Sigmoid colon (tissue), 6 donors: ENCODE measurements at regions not wholly inside any gene's neighbourhood (a gene's known extent, or its start where the extent isn't known, plus 50 kb on each side); places are given as distances from the start of the nearest gene placed in this dataset.

Experiments
- DNase-seq: peaks from one replicate; pipeline ENCODE4 v3.0.0-alpha.2; 2019
- H3K27ac ChIP-seq, 4 donors: fragments of 200-600 bp; sonication (generic); one replicate each; pipeline ENCODE4 v1.5.1; 2016 to 2019; ENCODE audit warnings: mild to moderate bottlenecking in 1 of 4
- H3K27me3 ChIP-seq, 3 donors: fragments of 200-600 bp; sonication (generic); one replicate each; pipeline ENCODE4 v1.5.1; 2019; ENCODE audit warnings: mild to moderate bottlenecking in 1 of 3
- H3K36me3 ChIP-seq, 4 donors: fragments of 200-600 bp; sonication (generic); one replicate each; pipeline ENCODE4 v1.5.1; 2016 to 2019
- H3K4me1 ChIP-seq, 4 donors: fragments of 200-600 bp; sonication (generic); one replicate each; pipeline ENCODE4 v1.5.1; 2017 to 2019
- H3K4me3 ChIP-seq, 4 donors: fragments of 200-600 bp; sonication (generic); one replicate each; pipeline ENCODE4 v1.5.1; 2017 to 2019; ENCODE audit warnings: mild to moderate bottlenecking in 2 of 4, moderate library complexity in 1 of 4
- H3K9me3 ChIP-seq, 4 donors: fragments of 200-600 bp in 3 of 4; sonication (generic) in 3 of 4; one replicate each; pipeline versions ENCODE4 v1.5.1 to v1.6.1; 2013 to 2019
- EP300 ChIP-seq, 4 donors: sonication (generic); formaldehyde crosslinking; IDR thresholded peaks; one replicate each; pipeline ENCODE4 v1.6.1; 2017; ENCODE audit warnings: antibody characterized with exemption in 4 of 4
- POLR2A ChIP-seq, 2 donors: fragments of 450-650 bp; IDR thresholded peaks; one replicate each; pipeline ENCODE4 v1.6.1; 2016; ENCODE audit warnings: antibody characterized with exemption in 2 of 2, mild to moderate bottlenecking in 2 of 2, moderate library complexity in 2 of 2
- POLR2AphosphoS5 ChIP-seq, 4 donors: sonication (generic); formaldehyde crosslinking; IDR thresholded peaks; one replicate each; pipeline ENCODE4 v1.6.1; 2017; ENCODE audit warnings: antibody characterized with exemption in 4 of 4
- WGBS, 2 donors: extraction: QIAGEN DNeasy Blood & Tissue Kit; methylation state at CpG; one replicate each; pipeline ENCODE4 v1.1.7; 2013; 5-methylcytosine and 5-hydroxymethylcytosine counted together
- intact Hi-C: fragments of 100-400 bp; cut with DNase I; formaldehyde crosslinking; loops from one replicate; pipeline ENCODE4 v1.15.1; 2023
- TF ChIP-seq, protein P1 (sequence below), 4 experiments: fragments of 450-650 bp in 3 of 4; fragments of 200-600 bp in 1 of 4; IDR thresholded peaks; one replicate each; pipeline ENCODE4 v1.5.1; 2016 to 2019; ENCODE audit warnings: antibody characterized with exemption in 4 of 4, mild to moderate bottlenecking in 3 of 4, moderate library complexity in 2 of 4
- donor health status: healthy with polysubstance abuse.
- donor health status: healthy.

GRCh38 chr1:169031566-169032224 is 74.8 kb upstream of the ATP1B1 start:
- Histone ChIP-seq H3K9me3 (no peaks in the 10 kb centered on the region), H3K27me3 (no peaks in the 10 kb centered on the region), H3K4me3 (peak overlapping the region in 1 of 4 donors; percentile 3), H3K27ac (peak overlapping the region in 2 of 4 donors; percentile 23 to 40), H3K36me3 (no peaks in the 10 kb centered on the region), H3K4me1 (peaks cover 0 to 4% (median 0%) of the 10 kb centered on the region in 4 donors)
- peak; percentile 81 for DNase-seq
- intact Hi-C loops: no loop called here
- TF ChIP-seq POLR2AphosphoS5 (IDR thresholded peaks at IDR 0.05) (no peak), POLR2A (IDR thresholded peaks at IDR 0.05) (no peak), EP300 (IDR thresholded peaks at IDR 0.05) (no peak)
- TF ChIP-seq, protein P1, sequence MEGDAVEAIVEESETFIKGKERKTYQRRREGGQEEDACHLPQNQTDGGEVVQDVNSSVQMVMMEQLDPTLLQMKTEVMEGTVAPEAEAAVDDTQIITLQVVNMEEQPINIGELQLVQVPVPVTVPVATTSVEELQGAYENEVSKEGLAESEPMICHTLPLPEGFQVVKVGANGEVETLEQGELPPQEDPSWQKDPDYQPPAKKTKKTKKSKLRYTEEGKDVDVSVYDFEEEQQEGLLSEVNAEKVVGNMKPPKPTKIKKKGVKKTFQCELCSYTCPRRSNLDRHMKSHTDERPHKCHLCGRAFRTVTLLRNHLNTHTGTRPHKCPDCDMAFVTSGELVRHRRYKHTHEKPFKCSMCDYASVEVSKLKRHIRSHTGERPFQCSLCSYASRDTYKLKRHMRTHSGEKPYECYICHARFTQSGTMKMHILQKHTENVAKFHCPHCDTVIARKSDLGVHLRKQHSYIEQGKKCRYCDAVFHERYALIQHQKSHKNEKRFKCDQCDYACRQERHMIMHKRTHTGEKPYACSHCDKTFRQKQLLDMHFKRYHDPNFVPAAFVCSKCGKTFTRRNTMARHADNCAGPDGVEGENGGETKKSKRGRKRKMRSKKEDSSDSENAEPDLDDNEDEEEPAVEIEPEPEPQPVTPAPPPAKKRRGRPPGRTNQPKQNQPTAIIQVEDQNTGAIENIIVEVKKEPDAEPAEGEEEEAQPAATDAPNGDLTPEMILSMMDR (IDR thresholded peaks at IDR 0.05): no peak
- WGBS, 2 donors: 72 to 76% methylated on average over 5 of the region's 5 CpGs

GRCh38 chr1:169041366-169041765 is 65.1 kb upstream of the ATP1B1 start:
- DNase-seq: no peak
- Histone ChIP-seq H3K4me3 (no peak overlapping the region), H3K9me3 (no peaks in the 10 kb centered on the region), H3K36me3 (no peaks in the 10 kb centered on the region), H3K27me3 (no peaks in the 10 kb centered on the region), H3K27ac (no peak overlapping the region), H3K4me1 (peaks cover 0 to 9% (median 0%) of the 10 kb centered on the region in 4 donors)
- intact Hi-C loops: no loop called here
- no peak for TF ChIP-seq EP300 (IDR thresholded peaks at IDR 0.05)
- TF ChIP-seq, protein P1 (IDR thresholded peaks at IDR 0.05): no peak
- TF ChIP-seq POLR2A (IDR thresholded peaks at IDR 0.05): no peak
- TF ChIP-seq POLR2AphosphoS5 (IDR thresholded peaks at IDR 0.05): no peak
- WGBS, 2 donors: 53 to 76% methylated on average over 4 of the region's 4 CpGs

GRCh38 chr1:169042377-169042776 is 64.1 kb upstream of the ATP1B1 start:
- H3K4me1 ChIP-seq: peaks cover 0 to 9% (median 0%) of the 10 kb centered on the region in 4 donors
- H3K36me3 ChIP-seq: no peaks in the 10 kb centered on the region
- DNase-seq: no peak
- no peak for TF ChIP-seq POLR2A (IDR thresholded peaks at IDR 0.05)
- TF ChIP-seq, protein P1 (IDR thresholded peaks at IDR 0.05): no peak
- no peak for TF ChIP-seq EP300 (IDR thresholded peaks at IDR 0.05)
- no peak for TF ChIP-seq POLR2AphosphoS5 (IDR thresholded peaks at IDR 0.05)
- intact Hi-C loops: no loop called here
- no peaks in the 10 kb centered on the region for H3K27me3 ChIP-seq
- H3K4me3 ChIP-seq: no peak overlapping the region
- no peaks in the 10 kb centered on the region for H3K9me3 ChIP-seq
- no peak overlapping the region for H3K27ac ChIP-seq

GRCh38 chr1:169043823-169044222 is 62.7 kb upstream of the ATP1B1 start:
- no peak for DNase-seq
- H3K27ac ChIP-seq: no peak overlapping the region

More at GRCh38 chr1:169043823-169044222, 62.7 kb upstream of the ATP1B1 start:
- no peaks in the 10 kb centered on the region for H3K27me3 ChIP-seq
- H3K9me3 ChIP-seq: no peaks in the 10 kb centered on the region
- TF ChIP-seq POLR2AphosphoS5 (IDR thresholded peaks at IDR 0.05) (no peak), EP300 (IDR thresholded peaks at IDR 0.05) (no peak), POLR2A (IDR thresholded peaks at IDR 0.05) (no peak)
- TF ChIP-seq, protein P1 (IDR thresholded peaks at IDR 0.05): no peak
- H3K4me1 ChIP-seq: peaks cover 0 to 9% (median 0%) of the 10 kb centered on the region in 4 donors
- H3K36me3 ChIP-seq: no peaks in the 10 kb centered on the region
- no peak overlapping the region for H3K4me3 ChIP-seq
- intact Hi-C loops: no loop called here
